Skin epidermis (tissue), 12 donors: ENCODE measurements at regions not wholly inside any gene's neighbourhood (a gene's known extent, or its start where the extent isn't known, plus 50 kb on each side); places are given as distances from the start of the nearest gene placed in this dataset.

Source experiments
- H3K27ac ChIP-seq, 21 experiments: fragments of 200-600 bp; sonication (generic) in 11 of 21; one replicate each; pipeline ENCODE4 v1.5.0; 2020; ENCODE audit warnings: mild to moderate bottlenecking in 3 of 21, inconsistent platforms in 2 of 21, moderate library complexity in 2 of 21
- H3K4me3 ChIP-seq, 7 experiments: fragments of 200-600 bp; sonication (generic) in 2 of 7; one replicate each; pipeline ENCODE4 v1.5.0; 2020; ENCODE audit warnings: inconsistent platforms in 2 of 7, mild to moderate bottlenecking in 2 of 7, moderate library complexity in 1 of 7

- H3K4me3 ChIP-seq = no peak overlapping the region
- H3K27ac ChIP-seq = no peak overlapping the region
Observed at GRCh38 chr1:4959216-4959615, 304.8 kb downstream of the AJAP1 start.

- H3K4me3 ChIP-seq = no peak overlapping the region
- no peak overlapping the region for H3K27ac ChIP-seq
Observed at GRCh38 chr1:4957027-4957426, 302.6 kb downstream of the AJAP1 start.

GRCh38 chr1:4954392-4954791 lies 300.0 kb downstream of the AJAP1 start:
- H3K4me3 ChIP-seq = no peak overlapping the region
- H3K27ac ChIP-seq = no peak overlapping the region

GRCh38 chr1:4951601-4952000 lies 297.2 kb downstream of the AJAP1 start:
- Histone ChIP-seq H3K27ac (no peak overlapping the region), H3K4me3 (no peak overlapping the region)

GRCh38 chr1:4946343-4946742 lies 291.9 kb downstream of the AJAP1 start:
- Histone ChIP-seq H3K27ac (no peak overlapping the region), H3K4me3 (no peak overlapping the region)

- H3K27ac ChIP-seq = no peak overlapping the region
- no peak overlapping the region for H3K4me3 ChIP-seq
Observed at GRCh38 chr1:4944911-4945310, 290.5 kb downstream of the AJAP1 start.

- Histone ChIP-seq H3K27ac (no peak overlapping the region), H3K4me3 (no peak overlapping the region)
Observed at GRCh38 chr1:4944072-4944471, 289.7 kb downstream of the AJAP1 start.

GRCh38 chr1:4939266-4939665 lies 284.9 kb downstream of the AJAP1 start:
- Histone ChIP-seq H3K27ac (no peak overlapping the region), H3K4me3 (no peak overlapping the region)

GRCh38 chr1:4937876-4938534 lies 283.6 kb downstream of the AJAP1 start:
- Histone ChIP-seq H3K27ac (no peak overlapping the region), H3K4me3 (no peak overlapping the region)

- H3K27ac ChIP-seq = no peak overlapping the region
- no peak overlapping the region for H3K4me3 ChIP-seq
Observed at GRCh38 chr1:4935807-4936206, 281.4 kb downstream of the AJAP1 start.

- H3K4me3 ChIP-seq = no peak overlapping the region
- no peak overlapping the region for H3K27ac ChIP-seq
Observed at GRCh38 chr1:4933232-4933631, 278.8 kb downstream of the AJAP1 start.

GRCh38 chr1:4932311-4933030 lies 278.1 kb downstream of the AJAP1 start:
- H3K27ac ChIP-seq = no peak overlapping the region
- no peak overlapping the region for H3K4me3 ChIP-seq

GRCh38 chr1:4931486-4931885 lies 277.1 kb downstream of the AJAP1 start:
- no peak overlapping the region for H3K4me3 ChIP-seq
- H3K27ac ChIP-seq = no peak overlapping the region

- Histone ChIP-seq H3K4me3 (no peak overlapping the region), H3K27ac (no peak overlapping the region)
Observed at GRCh38 chr1:4928186-4928585, 273.8 kb downstream of the AJAP1 start.

- Histone ChIP-seq H3K4me3 (no peak overlapping the region), H3K27ac (no peak overlapping the region)
Observed at GRCh38 chr1:4924356-4924755, 269.9 kb downstream of the AJAP1 start.

- H3K4me3 ChIP-seq = no peak overlapping the region
- H3K27ac ChIP-seq = no peak overlapping the region
Observed at GRCh38 chr1:4916610-4917009, 262.2 kb downstream of the AJAP1 start.

GRCh38 chr1:4915154-4915553 lies 260.7 kb downstream of the AJAP1 start:
- no peak overlapping the region for H3K4me3 ChIP-seq
- no peak overlapping the region for H3K27ac ChIP-seq

GRCh38 chr1:4908486-4908885 lies 254.1 kb downstream of the AJAP1 start:
- no peak overlapping the region for H3K4me3 ChIP-seq
- no peak overlapping the region for H3K27ac ChIP-seq

- H3K27ac ChIP-seq = no peak overlapping the region
- no peak overlapping the region for H3K4me3 ChIP-seq
Observed at GRCh38 chr1:4894566-4894965, 240.2 kb downstream of the AJAP1 start.

- no peak overlapping the region for H3K4me3 ChIP-seq
- H3K27ac ChIP-seq = no peak overlapping the region
Observed at GRCh38 chr1:4880626-4881025, 226.2 kb downstream of the AJAP1 start.

GRCh38 chr1:4877426-4877825 lies 223.0 kb downstream of the AJAP1 start:
- H3K4me3 ChIP-seq = no peak overlapping the region
- no peak overlapping the region for H3K27ac ChIP-seq

GRCh38 chr1:4871373-4871772 lies 217.0 kb downstream of the AJAP1 start:
- H3K4me3 ChIP-seq = no peak overlapping the region
- H3K27ac ChIP-seq = no peak overlapping the region
